GM23248 (cell line): ENCODE measurements at regions not wholly inside any gene's neighbourhood (a gene's known extent, or its start where the extent isn't known, plus 50 kb on each side); places are given as distances from the start of the nearest gene placed in this dataset.

Experiments used
- EZH2 ChIP-seq: fragments of 200-600 bp; sonication (generic); IDR thresholded peaks from 2 replicates; pipeline ENCODE4 v1.6.1; 2018; ENCODE audit warnings: antibody characterized with exemption, mild to moderate bottlenecking; ENCODE audit not compliant: insufficient read depth, poor library complexity, severe bottlenecking
- EZH2phosphoT487 ChIP-seq: fragments of 200-600 bp; sonication (generic); IDR thresholded peaks from 2 replicates; pipeline ENCODE4 v1.6.1; 2018; ENCODE audit warnings: antibody characterized with exemption, moderate library complexity, mild to moderate bottlenecking, low read depth; ENCODE audit not compliant: insufficient read depth

DNA sequence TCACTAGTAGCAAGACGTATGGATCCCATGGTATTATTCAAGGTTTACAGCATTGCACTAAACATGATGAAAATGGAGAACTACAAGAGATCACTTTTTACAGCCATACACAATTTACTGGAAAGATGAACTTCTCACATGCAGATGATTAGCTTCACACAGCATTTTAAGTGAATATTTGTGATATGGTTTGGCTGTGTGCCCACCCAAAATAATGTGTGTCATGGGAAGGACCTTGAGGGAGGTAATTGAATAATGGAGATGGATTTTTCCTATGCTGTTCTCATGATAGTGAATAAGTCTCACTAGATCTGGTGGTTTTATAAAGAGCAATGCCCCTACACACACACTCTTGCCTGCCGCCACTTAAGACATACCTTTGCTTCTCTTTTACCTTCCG lies 662.0 kb upstream of the CCDC54 start:
- TF ChIP-seq EZH2phosphoT487 (no peak), EZH2 (no peak)
